ENCODE measurements at regions not wholly inside any gene's neighbourhood (a gene's known extent, or its start where the extent isn't known, plus 50 kb on each side); places are given as distances from the start of the nearest gene placed in this dataset.

GRCh38 chr20:60838297-60838696 lies 413.8 kb upstream of the CDH4 start:
- Mint-ChIP-seq H3K4me1 (ENCODE audit: unreplicated experiment) (no peaks in the 10 kb centered on the region), H3K36me3 (ENCODE audit: unreplicated experiment) (no peaks in the 10 kb centered on the region), H3K4me3 (ENCODE audit: unreplicated experiment) (no peak overlapping the region), H3K27ac (ENCODE audit: unreplicated experiment) (no peak overlapping the region), H3K27me3 (ENCODE audit: unreplicated experiment) (no peaks in the 10 kb centered on the region), H3K9me3 (ENCODE audit: unreplicated experiment) (peaks cover 12% of the 10 kb centered on the region)
- TF ChIP-seq CTCF (IDR thresholded peaks at IDR 0.05): no peak
- no peak for DNase-seq (ENCODE audit: extremely low spot score, unreplicated experiment)

- DNase-seq (ENCODE audit: extremely low spot score, unreplicated experiment): no peak
- no peak for TF ChIP-seq CTCF (IDR thresholded peaks at IDR 0.05)
- peaks cover 11% of the 10 kb centered on the region for H3K9me3 Mint-ChIP-seq (ENCODE audit: unreplicated experiment)
- no peak overlapping the region for H3K27ac Mint-ChIP-seq (ENCODE audit: unreplicated experiment)
- no peaks in the 10 kb centered on the region for H3K27me3 Mint-ChIP-seq (ENCODE audit: unreplicated experiment)
- H3K4me3 Mint-ChIP-seq (ENCODE audit: unreplicated experiment): no peak overlapping the region
- no peaks in the 10 kb centered on the region for H3K4me1 Mint-ChIP-seq (ENCODE audit: unreplicated experiment)
- H3K36me3 Mint-ChIP-seq (ENCODE audit: unreplicated experiment): no peaks in the 10 kb centered on the region
Measured at GRCh38 chr20:60840971-60841370, 411.1 kb upstream of the CDH4 start.

- no peak overlapping the region for H3K27ac Mint-ChIP-seq (ENCODE audit: unreplicated experiment)
- H3K9me3 Mint-ChIP-seq (ENCODE audit: unreplicated experiment): no peaks in the 10 kb centered on the region
- no peaks in the 10 kb centered on the region for H3K4me1 Mint-ChIP-seq (ENCODE audit: unreplicated experiment)
- no peaks in the 10 kb centered on the region for H3K27me3 Mint-ChIP-seq (ENCODE audit: unreplicated experiment)
- no peak for DNase-seq (ENCODE audit: extremely low spot score, unreplicated experiment)
- no peak overlapping the region for H3K4me3 Mint-ChIP-seq (ENCODE audit: unreplicated experiment)
- no peaks in the 10 kb centered on the region for H3K36me3 Mint-ChIP-seq (ENCODE audit: unreplicated experiment)
- no peak for TF ChIP-seq CTCF (IDR thresholded peaks at IDR 0.05)
Measured at GRCh38 chr20:60845146-60845545, 406.9 kb upstream of the CDH4 start.

GRCh38 chr20:60851826-60852704 lies 400.0 kb upstream of the CDH4 start:
- TF ChIP-seq CTCF (IDR thresholded peaks at IDR 0.05): peak; percentile 41
- Mint-ChIP-seq H3K27ac (ENCODE audit: unreplicated experiment) (no peak overlapping the region), H3K36me3 (ENCODE audit: unreplicated experiment) (no peaks in the 10 kb centered on the region), H3K9me3 (ENCODE audit: unreplicated experiment) (peaks cover 10% of the 10 kb centered on the region), H3K27me3 (ENCODE audit: unreplicated experiment) (no peaks in the 10 kb centered on the region), H3K4me3 (ENCODE audit: unreplicated experiment) (no peak overlapping the region), H3K4me1 (ENCODE audit: unreplicated experiment) (no peaks in the 10 kb centered on the region)
- DNase-seq (ENCODE audit: extremely low spot score, unreplicated experiment): no peak

- H3K9me3 Mint-ChIP-seq (ENCODE audit: unreplicated experiment): peaks cover 10% of the 10 kb centered on the region
- no peak overlapping the region for H3K27ac Mint-ChIP-seq (ENCODE audit: unreplicated experiment)
- H3K4me1 Mint-ChIP-seq (ENCODE audit: unreplicated experiment): no peaks in the 10 kb centered on the region
- H3K36me3 Mint-ChIP-seq (ENCODE audit: unreplicated experiment): no peaks in the 10 kb centered on the region
- TF ChIP-seq CTCF (IDR thresholded peaks at IDR 0.05): no peak
- H3K4me3 Mint-ChIP-seq (ENCODE audit: unreplicated experiment): no peak overlapping the region
- DNase-seq (ENCODE audit: extremely low spot score, unreplicated experiment): peak; percentile 27
- no peaks in the 10 kb centered on the region for H3K27me3 Mint-ChIP-seq (ENCODE audit: unreplicated experiment)
Measured at GRCh38 chr20:60857708-60858107, 394.4 kb upstream of the CDH4 start.
